Fibroblast of lung (primary cell): ENCODE measurements at regions not wholly inside any gene's neighbourhood (a gene's known extent, or its start where the extent isn't known, plus 50 kb on each side); places are given as distances from the start of the nearest gene placed in this dataset.

Experiments
- EZH2 ChIP-seq: IDR thresholded peaks from 2 replicates; pipeline ENCODE4 v1.5.1; 2012; ENCODE audit warnings: low read length, control low read depth, mild to moderate bottlenecking; ENCODE audit errors: missing control alignments
- TF ChIP-seq, protein P1 (sequence below), 2 donors: IDR thresholded peaks in 1 of 2; conservative IDR thresholded peaks in 1 of 2; 1 replicate in 1 of 2; 2 replicates in 1 of 2; pipeline ENCODE4 v1.5.1; 2011 to 2012; ENCODE audit warnings: low read length in 2 of 2, control low read depth in 1 of 2, inconsistent platforms in 1 of 2, low read depth in 1 of 2, mild to moderate bottlenecking in 1 of 2

DNA sequence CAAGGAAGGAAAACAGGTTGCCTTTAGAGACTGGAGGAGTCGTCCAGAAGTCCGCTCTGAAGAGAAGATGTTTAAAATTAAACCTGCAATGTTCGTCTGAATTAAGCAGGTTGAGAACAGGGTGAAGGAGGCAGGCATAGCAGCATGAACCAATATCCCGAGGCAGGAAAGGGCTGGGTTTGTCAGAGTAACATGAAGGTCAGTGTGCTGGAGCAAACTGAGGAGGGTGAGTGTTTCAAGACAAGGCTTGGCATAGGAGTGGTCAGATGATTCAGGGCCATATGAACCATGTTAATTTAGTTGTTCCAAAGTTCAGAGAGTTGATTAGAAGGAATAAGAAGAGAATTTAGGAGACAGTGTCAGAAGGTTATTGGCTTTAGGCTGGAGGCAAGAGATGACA lies 93.3 kb downstream of the UTRN start:
- TF ChIP-seq, protein P1, sequence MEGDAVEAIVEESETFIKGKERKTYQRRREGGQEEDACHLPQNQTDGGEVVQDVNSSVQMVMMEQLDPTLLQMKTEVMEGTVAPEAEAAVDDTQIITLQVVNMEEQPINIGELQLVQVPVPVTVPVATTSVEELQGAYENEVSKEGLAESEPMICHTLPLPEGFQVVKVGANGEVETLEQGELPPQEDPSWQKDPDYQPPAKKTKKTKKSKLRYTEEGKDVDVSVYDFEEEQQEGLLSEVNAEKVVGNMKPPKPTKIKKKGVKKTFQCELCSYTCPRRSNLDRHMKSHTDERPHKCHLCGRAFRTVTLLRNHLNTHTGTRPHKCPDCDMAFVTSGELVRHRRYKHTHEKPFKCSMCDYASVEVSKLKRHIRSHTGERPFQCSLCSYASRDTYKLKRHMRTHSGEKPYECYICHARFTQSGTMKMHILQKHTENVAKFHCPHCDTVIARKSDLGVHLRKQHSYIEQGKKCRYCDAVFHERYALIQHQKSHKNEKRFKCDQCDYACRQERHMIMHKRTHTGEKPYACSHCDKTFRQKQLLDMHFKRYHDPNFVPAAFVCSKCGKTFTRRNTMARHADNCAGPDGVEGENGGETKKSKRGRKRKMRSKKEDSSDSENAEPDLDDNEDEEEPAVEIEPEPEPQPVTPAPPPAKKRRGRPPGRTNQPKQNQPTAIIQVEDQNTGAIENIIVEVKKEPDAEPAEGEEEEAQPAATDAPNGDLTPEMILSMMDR (conservative IDR thresholded peaks at IDR 0.05 in 1 of 2, IDR thresholded peaks at IDR 0.05 in 1 of 2; ENCODE audit: low read depth in 1 of 2, low read length in 2 of 2), result no peak
- no peak for TF ChIP-seq EZH2
